ENCODE measurements at regions not wholly inside any gene's neighbourhood (a gene's known extent, or its start where the extent isn't known, plus 50 kb on each side); places are given as distances from the start of the nearest gene placed in this dataset.

GRCh38 chr7:51824050-51824449, 507.4 kb upstream of the COBL start:
- TF ChIP-seq CTCF (IDR thresholded peaks at IDR 0.05; ENCODE audit: low read depth, low read length, poor library complexity, severe bottlenecking): no peak
- no peak for TF ChIP-seq EZH2phosphoT487 (IDR thresholded peaks at IDR 0.05; ENCODE audit: borderline replicate concordance, low read length)

All from DOHH2 (cell line).